HG02884 (cell line): ENCODE measurements at regions not wholly inside any gene's neighbourhood (a gene's known extent, or its start where the extent isn't known, plus 50 kb on each side); places are given as distances from the start of the nearest gene placed in this dataset.
"Not testable (repeated sequence)": the region's sequence is repeated elsewhere in the genome, so short reads cannot be mapped to it uniquely, and the experiment has no call there.

Experiments used
- ATAC-seq: cut with Tn5 transposase; IDR thresholded peaks from one replicate; pipeline ENCODE4 v1.9.1; 2021; ENCODE audit warnings: mild to moderate bottlenecking, moderate library complexity; ENCODE audit not compliant: unreplicated experiment

GRCh38 chrX:94576367-94577004, 902.5 kb downstream of the FAM133A start:
- no peak for ATAC-seq

GRCh38 chrX:94600077-94600476, 926.1 kb downstream of the FAM133A start:
- no peak for ATAC-seq

- ATAC-seq, result no peak
Measured at GRCh38 chrX:94612140-94612539, 938.1 kb downstream of the FAM133A start.

GRCh38 chrX:94633237-94633636, 959.2 kb downstream of the FAM133A start:
- ATAC-seq, result no peak

GRCh38 chrX:94635003-94635402, 961.0 kb downstream of the FAM133A start:
- ATAC-seq, result no peak

GRCh38 chrX:94645726-94646125, 971.7 kb downstream of the FAM133A start:
- no peak for ATAC-seq

DNA sequence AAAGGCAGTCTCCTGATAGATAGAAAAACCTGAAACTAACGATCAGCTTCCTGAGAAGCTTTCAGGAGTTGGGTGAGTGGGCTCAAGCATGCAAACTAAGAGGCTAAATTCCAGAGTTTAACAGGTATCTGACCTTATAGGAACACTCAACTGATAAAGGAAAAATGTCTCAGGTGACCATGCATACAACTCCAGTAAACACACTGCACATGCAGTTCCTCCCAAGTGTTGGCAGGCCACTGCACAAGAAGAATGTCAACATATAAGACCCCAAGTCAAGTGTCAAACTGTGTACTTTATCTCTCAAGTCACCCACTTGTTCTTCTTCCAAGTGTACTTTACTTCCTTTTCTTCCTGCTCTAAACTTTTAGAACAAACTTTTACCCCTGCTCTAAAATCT, 981.2 kb downstream of the FAM133A start:
- ATAC-seq, result no peak

DNA sequence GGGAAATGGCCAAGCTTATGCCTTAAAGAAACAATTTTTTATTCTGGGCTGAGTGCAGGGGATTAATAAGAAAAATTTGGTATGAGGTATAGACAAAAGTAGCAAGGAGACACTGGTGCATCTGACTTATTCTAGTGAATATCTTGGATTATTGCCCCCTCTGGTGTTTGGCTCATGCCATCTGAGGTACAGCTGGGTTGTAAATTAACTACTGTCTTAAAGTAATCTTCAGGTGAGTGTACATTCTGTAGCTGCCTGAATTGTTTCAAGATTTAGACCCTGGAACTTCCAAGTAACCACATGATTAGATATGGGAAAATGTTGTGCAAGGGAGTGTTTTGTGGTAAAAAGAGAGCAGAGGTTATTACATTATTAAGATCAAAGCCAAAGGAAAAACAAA, 988.7 kb downstream of the FAM133A start:
- ATAC-seq, result no peak

DNA sequence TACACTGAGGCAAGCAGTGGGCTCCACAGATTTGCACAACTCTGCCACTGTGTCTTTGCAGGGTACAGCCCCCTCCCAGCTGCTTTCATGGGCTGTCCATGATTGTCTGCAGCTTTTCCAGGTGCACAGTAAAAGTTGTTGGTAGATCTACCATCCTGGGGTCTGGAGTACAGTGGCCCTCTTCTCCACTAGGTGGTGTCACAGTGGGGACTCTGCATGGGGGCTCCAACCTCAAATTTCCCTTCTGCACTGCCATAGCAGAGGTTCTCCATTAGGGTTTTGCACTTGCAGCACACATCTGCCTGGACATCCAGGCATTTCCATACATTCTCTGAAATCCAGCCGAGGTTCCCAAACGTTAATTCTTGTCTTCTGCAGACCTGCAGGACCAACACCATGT, 1002.3 kb downstream of the FAM133A start:
- no peak for ATAC-seq

- ATAC-seq, result no peak
Measured at GRCh38 chrX:94686071-94686470, 1012.1 kb downstream of the FAM133A start.

DNA sequence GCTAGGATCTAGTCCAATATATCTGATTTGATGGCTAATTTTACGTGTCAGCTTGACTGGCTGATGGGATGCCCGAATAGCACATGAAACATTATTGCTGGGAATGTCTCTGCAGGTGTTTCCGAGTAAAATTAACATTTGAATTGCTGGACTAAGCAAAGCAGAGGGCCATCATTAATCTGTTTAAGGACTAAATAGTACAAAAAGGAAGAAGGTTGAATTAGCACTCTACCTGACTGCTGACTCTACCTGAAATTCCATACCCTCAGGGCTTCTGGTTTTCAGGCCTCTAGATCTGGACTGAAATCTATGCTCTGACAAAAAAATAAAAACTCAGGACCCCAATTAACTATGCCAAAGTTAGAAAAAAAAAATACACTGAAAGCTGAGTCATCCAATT, 1021.9 kb downstream of the FAM133A start:
- no peak for ATAC-seq

DNA sequence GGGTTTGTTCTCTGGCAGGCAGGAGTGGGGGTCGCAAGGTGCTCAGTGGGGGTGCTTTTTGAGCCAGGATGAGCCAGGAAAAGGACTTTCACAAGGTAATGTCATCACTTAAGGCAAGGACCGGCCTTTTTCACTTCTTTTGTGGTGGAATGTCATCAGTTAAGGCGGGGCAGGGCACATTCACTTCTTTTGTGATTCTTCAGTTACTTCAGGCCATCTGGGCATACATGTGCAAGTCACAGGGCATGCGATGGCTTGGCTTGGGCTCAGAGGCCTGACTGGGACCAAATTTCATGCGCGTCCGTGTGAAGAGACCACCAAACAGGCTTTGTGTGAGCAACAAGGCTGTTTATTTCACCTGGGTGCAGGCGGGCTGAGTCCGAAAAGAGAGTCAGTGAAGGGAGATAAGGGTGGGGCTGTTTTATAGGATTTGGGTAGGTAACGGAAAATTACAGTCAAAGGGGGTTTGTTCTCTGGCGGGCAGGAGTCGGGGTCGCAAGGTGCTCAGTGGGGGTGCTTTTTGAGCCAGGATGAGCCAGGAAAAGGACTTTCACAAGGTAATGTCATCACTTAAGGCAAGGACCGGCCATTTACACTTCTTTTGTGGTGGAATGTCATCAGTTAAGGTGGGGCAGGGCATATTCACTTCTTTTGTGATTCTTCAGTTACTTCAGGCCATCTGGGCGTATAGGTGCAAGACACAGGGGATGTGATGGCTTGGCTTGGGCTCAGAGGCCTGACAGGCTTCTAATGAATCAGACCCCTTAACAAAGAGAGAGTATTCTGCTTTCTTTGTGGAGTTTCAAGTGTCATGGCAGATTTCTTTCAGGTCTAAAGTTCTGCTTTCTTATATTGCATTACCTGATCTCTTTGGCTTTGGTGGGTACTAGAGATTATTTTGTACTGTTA, 1030.6 kb downstream of the FAM133A start:
- not testable (repeated sequence) for ATAC-seq

GRCh38 chrX:94721386-94721785, 1047.4 kb downstream of the FAM133A start:
- ATAC-seq, result no peak

DNA sequence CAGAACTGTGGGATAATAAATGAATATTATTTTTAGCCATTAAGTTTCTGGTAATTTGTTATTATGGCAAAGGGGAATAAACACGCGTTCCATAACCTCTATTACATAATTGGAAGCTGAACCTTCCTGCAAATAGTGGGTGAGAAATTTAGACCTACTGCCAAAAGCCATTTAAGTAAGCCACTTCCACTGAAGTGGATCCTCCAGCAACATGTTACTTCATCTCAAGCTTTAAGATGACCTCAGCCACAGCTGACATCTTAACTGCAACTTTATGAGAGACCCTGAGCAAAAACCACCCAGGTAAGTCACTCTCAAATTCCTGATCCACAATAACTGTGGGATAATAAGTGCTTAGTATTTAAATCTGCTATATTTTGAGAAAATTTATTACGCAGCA, 1048.6 kb downstream of the FAM133A start:
- no peak for ATAC-seq

DNA sequence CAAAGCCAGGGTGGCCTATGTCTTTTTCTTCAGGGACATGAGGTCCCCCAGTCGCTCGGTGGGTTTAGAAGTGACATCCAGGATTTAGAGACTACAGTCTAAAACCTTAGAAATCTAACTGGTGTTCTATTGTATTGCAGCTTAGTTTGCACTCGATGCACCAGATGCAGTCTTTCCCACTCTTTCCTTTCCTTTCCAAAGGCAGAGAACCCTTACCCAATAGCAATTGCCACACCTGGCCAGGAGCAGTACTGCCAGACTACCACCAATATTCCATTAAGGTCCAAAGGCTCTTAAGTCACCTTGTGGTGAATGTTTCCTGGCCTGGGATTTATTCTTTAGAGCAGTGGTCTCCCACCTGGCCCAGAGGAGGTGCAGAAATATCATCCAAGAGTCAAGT, 1068.8 kb downstream of the FAM133A start:
- no peak for ATAC-seq

GRCh38 chrX:94743478-94743877, 1069.5 kb downstream of the FAM133A start:
- ATAC-seq, result no peak

DNA sequence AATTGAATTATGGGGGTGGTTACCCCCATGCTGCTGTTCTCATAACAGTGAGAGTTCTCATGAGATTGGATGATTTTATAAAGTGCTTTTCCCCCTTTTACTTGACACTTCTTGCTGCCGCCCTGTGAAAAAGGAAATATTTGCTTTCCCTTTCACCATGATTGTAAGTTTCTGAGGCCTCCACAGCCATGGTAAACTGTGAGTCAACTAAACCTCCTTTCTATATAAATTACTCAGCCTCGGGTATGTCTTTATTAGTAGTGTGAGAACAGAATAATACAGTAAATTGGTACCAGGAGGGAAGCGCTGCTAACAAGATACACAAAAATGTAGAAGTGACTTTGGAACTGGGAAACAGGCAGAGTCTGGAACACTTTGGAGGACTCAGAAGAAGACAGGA, 1070.8 kb downstream of the FAM133A start:
- no peak for ATAC-seq

DNA sequence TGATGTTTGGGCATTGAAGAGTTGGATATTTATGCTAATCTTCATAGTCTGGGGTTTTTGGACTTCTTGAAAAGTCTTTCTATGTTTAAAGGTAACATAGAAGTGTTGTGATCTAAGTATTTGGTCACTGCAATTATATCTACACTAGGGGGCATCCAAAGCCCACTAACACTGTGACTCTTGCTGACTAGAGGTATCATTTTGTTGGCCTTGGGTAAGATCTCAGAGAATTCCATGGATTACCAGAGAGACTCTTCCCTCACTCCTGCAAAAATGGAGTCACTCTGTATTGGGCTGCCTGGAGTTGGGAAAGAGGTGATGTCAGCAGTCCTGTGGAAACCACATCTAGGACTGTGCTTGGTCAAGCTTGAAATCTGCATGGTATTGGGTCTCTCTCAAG, 1077.6 kb downstream of the FAM133A start:
- ATAC-seq, result no peak

- ATAC-seq, result no peak
Measured at GRCh38 chrX:94752434-94753169, 1078.6 kb downstream of the FAM133A start.

DNA sequence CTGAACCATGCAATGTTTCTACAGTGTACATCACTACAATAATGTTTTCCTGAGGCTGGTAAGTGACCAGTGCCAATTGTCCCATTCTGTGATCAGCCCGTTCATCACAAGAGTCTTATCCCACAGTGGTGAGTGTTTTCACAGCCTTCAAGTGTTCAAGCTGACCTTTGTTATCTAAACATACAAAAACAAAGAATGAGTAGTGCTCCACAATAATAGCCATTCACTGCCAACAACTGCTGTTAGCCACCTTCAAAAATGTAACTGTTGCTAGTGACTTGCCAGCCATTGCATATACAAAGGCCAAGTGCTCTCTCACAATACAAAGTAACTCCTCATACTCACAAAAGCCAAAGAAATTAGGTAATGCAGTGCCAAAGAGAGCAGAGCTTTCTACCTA, 1084.1 kb downstream of the FAM133A start:
- ATAC-seq, result no peak

GRCh38 chrX:94775640-94776039, 1101.6 kb downstream of the FAM133A start:
- ATAC-seq, result no peak

- no peak for ATAC-seq
Measured at GRCh38 chrX:94813541-94813940, 1139.5 kb downstream of the FAM133A start.
